GM18526 (cell line): ENCODE measurements at regions not wholly inside any gene's neighbourhood (a gene's known extent, or its start where the extent isn't known, plus 50 kb on each side); places are given as distances from the start of the nearest gene placed in this dataset.

Source experiments
- POLR2A ChIP-seq: IDR thresholded peaks from 3 replicates; pipeline ENCODE4 v1.6.1; 2011; ENCODE audit not compliant: insufficient read length; ENCODE audit errors: extremely low read depth

- TF ChIP-seq POLR2A = no peak
Measured at GRCh38 chr3:168419091-168419490, 323.4 kb upstream of the GOLIM4 start.

- TF ChIP-seq POLR2A = no peak
Measured at GRCh38 chr3:168417016-168417415, 321.3 kb upstream of the GOLIM4 start.

- no peak for TF ChIP-seq POLR2A
Measured at GRCh38 chr3:168416446-168416845, 320.7 kb upstream of the GOLIM4 start.

GRCh38 chr3:168414149-168414548 is 318.4 kb upstream of the GOLIM4 start:
- no peak for TF ChIP-seq POLR2A

- TF ChIP-seq POLR2A = no peak
Measured at GRCh38 chr3:168407381-168407780, 311.7 kb upstream of the GOLIM4 start.

GRCh38 chr3:168405288-168405687 is 309.6 kb upstream of the GOLIM4 start:
- TF ChIP-seq POLR2A = no peak

GRCh38 chr3:168398371-168399025 is 302.8 kb upstream of the GOLIM4 start:
- TF ChIP-seq POLR2A = no peak

GRCh38 chr3:168396861-168397260 is 301.1 kb upstream of the GOLIM4 start:
- TF ChIP-seq POLR2A = no peak

- no peak for TF ChIP-seq POLR2A
Measured at GRCh38 chr3:168395551-168395950, 299.8 kb upstream of the GOLIM4 start.

- TF ChIP-seq POLR2A = no peak
Measured at GRCh38 chr3:168394439-168394838, 298.7 kb upstream of the GOLIM4 start.

GRCh38 chr3:168386301-168386700 is 290.6 kb upstream of the GOLIM4 start:
- no peak for TF ChIP-seq POLR2A

- TF ChIP-seq POLR2A = no peak
Measured at GRCh38 chr3:168384990-168385389, 289.3 kb upstream of the GOLIM4 start.

GRCh38 chr3:168383573-168383972 is 287.8 kb upstream of the GOLIM4 start:
- TF ChIP-seq POLR2A = no peak

GRCh38 chr3:168371846-168372245 is 276.1 kb upstream of the GOLIM4 start:
- TF ChIP-seq POLR2A = no peak

GRCh38 chr3:168364967-168365366 is 269.2 kb upstream of the GOLIM4 start:
- no peak for TF ChIP-seq POLR2A

- no peak for TF ChIP-seq POLR2A
Measured at GRCh38 chr3:168362661-168363247, 267.0 kb upstream of the GOLIM4 start.

GRCh38 chr3:168362156-168362555 is 266.4 kb upstream of the GOLIM4 start:
- TF ChIP-seq POLR2A = no peak

- no peak for TF ChIP-seq POLR2A
Measured at GRCh38 chr3:168360993-168361392, 265.3 kb upstream of the GOLIM4 start.
